GM21619 (cell line): ENCODE measurements at regions not wholly inside any gene's neighbourhood (a gene's known extent, or its start where the extent isn't known, plus 50 kb on each side); places are given as distances from the start of the nearest gene placed in this dataset.
"Not testable (repeated sequence)": the region's sequence is repeated elsewhere in the genome, so short reads cannot be mapped to it uniquely, and the experiment has no call there.

Experiments
- ATAC-seq: cut with Tn5 transposase; IDR thresholded peaks from one replicate; pipeline ENCODE4 v1.9.1; 2021; ENCODE audit not compliant: unreplicated experiment

GRCh38 chr9:66601472-66601871 is 299.1 kb upstream of the ZNF658 start:
- ATAC-seq, result not testable (repeated sequence)

- ATAC-seq, result not testable (repeated sequence)
Measured at GRCh38 chr9:66631521-66632046, 268.9 kb upstream of the ZNF658 start.

GRCh38 chr9:66647675-66648074 is 252.8 kb upstream of the ZNF658 start:
- not testable (repeated sequence) for ATAC-seq

- ATAC-seq, result not testable (repeated sequence)
Measured at GRCh38 chr9:66690242-66690641, 210.3 kb upstream of the ZNF658 start.

DNA sequence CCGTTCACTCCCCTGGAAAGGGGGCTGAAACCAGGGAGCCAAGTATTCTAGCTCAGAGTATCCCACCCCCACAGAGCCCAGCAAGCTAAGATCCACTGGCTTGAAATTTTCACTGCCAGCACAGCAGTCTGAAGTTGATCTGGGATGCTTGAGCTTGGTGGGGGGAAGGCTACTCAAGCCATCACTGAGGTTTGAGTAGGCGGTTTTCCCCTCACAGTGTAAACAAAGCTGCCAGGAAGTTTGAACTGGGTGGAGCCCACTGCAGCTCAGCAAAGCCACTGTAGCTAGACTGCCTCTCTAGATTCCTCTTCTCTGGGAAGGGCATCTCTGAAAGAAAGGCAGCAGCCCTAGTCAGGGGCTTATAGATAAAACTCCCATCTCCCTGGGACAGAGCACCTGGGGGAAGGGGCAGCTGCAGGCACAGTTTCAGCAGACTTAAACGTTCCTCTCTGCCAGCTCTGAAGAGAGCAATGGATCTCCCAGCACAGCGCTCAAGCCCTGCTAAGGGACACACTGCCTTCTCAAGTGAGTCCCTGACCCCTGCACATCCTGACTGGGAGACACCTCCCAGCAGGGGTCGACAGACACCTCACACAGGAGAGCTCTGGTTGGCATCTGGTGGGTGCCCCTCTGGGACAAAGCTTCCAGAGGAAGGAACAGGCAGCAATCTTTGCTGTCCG is 204.8 kb upstream of the ZNF658 start:
- peak; percentile 66 for ATAC-seq

GRCh38 chr9:66697343-66698065 is 203.0 kb upstream of the ZNF658 start:
- not testable (repeated sequence) for ATAC-seq

DNA sequence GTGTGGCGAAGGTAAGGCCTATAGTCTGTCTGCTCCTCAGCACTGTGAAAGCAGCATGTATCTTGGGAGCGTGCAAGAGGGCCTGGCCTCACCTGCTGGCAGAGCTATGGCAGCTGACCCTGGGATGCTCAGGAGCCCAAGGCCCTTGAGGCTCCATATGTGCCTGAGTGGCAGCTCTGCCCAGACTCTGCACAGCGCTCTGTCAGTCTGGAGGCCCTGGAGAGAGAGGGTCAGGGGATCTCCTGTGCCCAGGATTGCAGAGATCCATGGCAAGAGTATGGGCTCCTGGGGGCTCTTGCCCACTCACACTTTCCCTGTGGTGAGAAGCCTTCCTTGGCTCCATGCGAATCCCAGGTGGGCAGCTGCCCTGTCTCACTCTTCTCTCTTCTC is 202.5 kb upstream of the ZNF658 start:
- ATAC-seq, result not testable (repeated sequence)

DNA sequence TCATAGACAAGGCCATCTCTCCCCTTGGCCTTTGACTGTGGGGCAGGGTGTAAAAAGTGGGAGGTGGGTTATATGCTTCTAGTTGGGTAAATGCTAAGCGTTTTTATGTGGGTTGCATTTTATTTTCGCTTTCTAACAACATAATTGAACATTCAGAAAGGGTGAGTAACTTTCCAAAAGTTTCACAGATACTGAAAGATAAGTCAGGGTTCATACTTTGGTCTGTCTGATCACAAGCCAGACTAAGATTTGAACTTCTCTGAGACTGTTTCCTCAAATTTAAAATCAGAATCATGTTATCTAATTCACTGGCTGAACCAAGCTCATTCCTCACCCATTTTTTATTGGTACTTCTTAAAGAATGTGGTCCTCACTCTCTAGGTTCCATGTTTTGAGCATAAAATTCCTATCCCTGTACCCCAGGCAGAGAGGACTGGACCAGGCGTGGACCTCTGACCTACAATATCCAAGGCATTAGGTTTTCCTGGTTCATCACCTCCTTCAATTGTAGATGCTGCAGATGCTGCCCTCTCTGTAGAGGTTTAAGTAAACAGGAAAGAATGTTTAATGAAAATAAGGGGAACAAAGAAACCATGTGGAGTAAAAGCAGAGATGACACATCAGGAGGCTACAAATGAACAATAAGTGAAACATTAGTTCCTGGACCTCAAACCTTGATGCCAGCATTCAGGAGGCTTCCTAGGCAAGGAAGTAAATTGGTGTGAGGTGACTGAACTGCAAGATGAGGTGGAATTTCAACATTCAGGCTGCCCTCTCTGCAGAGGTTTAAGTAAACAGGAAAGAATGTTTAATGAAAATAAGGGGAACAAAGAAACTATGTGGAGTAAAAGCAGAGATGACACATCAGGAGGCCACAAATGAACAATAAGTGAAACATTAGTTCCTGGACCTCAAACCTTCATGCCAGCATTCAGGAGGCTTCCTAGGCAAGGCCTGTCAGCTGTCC is 198.8 kb upstream of the ZNF658 start:
- not testable (repeated sequence) for ATAC-seq

GRCh38 chr9:66711553-66711952 is 189.0 kb upstream of the ZNF658 start:
- ATAC-seq, result not testable (repeated sequence)

DNA sequence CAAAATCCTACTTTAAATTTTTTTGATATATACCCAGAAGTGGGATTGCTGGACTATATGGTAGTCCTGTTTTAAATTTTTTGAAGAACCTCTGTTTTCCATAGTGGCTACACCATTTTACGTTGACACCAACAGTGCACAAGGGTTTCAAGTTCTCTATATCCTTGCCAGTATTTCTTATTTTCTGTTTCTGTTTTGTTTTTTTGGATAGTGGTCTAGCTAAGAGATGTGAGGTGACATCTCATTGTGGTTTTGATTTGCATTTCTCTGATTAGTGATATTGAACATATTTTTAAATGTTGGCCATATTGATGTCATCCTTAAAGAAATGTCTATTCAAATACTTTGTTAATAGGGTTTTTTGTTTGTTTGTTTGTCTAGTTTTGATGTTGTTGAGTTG is 187.7 kb upstream of the ZNF658 start:
- peak; percentile 77 for ATAC-seq

GRCh38 chr9:66713552-66713951 is 187.0 kb upstream of the ZNF658 start:
- ATAC-seq, result not testable (repeated sequence)

- ATAC-seq, result not testable (repeated sequence)
Measured at GRCh38 chr9:66720845-66721244, 179.7 kb upstream of the ZNF658 start.

GRCh38 chr9:66727540-66727939 is 173.0 kb upstream of the ZNF658 start:
- not testable (repeated sequence) for ATAC-seq

- not testable (repeated sequence) for ATAC-seq
Measured at GRCh38 chr9:66736686-66737085, 163.8 kb upstream of the ZNF658 start.

- not testable (repeated sequence) for ATAC-seq
Measured at GRCh38 chr9:66738418-66738817, 162.1 kb upstream of the ZNF658 start.

DNA sequence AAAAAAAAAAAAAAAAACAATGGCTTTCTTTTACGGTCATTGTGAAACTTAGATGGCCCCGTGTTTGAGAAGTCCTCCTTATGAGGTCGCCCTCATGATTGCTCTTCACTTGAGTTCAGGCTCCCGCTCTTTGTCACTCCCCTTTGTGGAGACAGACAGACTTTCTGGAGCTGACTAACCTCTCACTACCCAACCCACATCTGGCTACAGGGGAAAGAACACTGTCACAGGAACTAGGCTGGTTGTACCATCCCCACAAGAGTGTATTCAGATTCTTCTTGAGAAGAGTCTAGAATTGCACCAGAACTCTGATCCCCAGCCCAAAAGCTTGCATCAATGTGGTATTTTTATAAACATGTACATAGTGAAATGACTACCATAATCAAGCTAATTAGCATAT is 160.4 kb upstream of the ZNF658 start:
- not testable (repeated sequence) for ATAC-seq

GRCh38 chr9:66745846-66746245 is 154.7 kb upstream of the ZNF658 start:
- ATAC-seq, result not testable (repeated sequence)

DNA sequence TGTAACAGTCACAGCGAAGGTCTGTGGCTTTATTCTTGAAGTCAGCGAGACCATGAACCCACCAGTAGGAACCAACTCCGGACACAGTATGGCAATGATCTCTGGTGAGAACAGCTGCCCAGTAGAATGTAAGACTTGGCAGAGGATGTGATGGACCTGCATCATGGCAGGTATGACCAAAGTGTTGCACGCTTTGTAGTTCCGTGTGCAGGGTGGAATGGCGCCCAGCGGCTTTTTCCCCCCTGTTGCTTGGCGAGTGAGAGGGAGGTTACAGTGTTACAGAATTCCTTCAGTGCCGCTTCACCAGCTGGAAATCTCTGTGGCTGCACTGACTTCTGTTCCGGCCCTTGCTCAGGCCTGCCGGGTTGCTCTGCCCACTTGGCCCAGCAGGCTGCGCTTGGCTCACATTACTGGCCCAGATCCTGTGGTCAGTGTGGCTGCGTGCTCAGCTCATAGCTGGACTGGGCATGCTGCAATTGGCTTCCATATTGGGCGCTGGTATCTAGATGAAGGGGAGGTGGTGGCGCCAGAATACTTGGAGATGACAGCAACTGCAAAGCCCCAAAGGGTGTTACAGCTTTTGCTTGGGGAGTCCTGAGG is 148.1 kb upstream of the ZNF658 start:
- not testable (repeated sequence) for ATAC-seq

DNA sequence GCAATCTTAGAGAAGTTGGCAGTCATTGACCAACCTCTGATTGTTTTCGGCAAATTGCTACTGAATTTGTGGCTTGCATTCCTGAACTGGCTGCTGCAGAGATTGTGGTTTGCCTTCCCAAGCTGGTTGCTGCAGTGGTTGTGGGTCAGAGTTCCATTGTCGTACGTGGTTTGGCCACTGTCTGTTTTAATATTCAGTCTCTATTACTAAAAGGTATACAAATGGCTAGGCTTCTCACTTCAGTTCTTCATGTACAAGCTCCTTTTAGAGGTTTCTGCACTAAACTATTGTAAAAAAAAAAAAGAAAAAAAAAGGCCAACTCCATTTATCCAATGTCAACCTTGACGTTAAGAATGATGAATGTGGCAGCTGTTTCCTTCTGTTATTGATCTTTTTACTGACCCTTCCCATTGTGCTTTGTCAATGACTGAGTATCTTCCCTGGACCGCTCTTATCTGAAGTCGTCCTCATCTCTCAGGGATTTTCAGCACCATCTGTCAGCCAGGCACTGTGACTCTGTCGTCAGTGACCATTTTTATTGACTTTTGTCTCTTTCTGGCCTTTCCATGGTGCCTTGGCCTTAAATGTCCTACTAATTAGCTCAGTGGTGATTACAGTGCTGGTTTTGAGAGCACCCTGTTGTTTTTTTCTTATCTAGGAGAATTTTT is 140.6 kb upstream of the ZNF658 start:
- not testable (repeated sequence) for ATAC-seq
